ENCODE measurements at regions not wholly inside any gene's neighbourhood (a gene's known extent, or its start where the extent isn't known, plus 50 kb on each side); places are given as distances from the start of the nearest gene placed in this dataset.

- no TSS peak for BruUV-seq (replicated peaks)
- no peaks in the 10 kb centered on the region for H3K9me3 ChIP-seq
- Mint-ChIP-seq H3K27ac (ENCODE audit: unreplicated experiment) (no peak overlapping the region), H3K4me3 (ENCODE audit: unreplicated experiment) (no peak overlapping the region), H3K4me1 (ENCODE audit: low read depth, unreplicated experiment) (peaks cover 6% of the 10 kb centered on the region), H3K36me3 (ENCODE audit: insufficient read depth, unreplicated experiment) (no peaks in the 10 kb centered on the region), H3K27me3 (ENCODE audit: insufficient read depth, unreplicated experiment) (peaks cover under 1% of the 10 kb centered on the region), H3K9me3 (ENCODE audit: unreplicated experiment) (no peaks in the 10 kb centered on the region)
- H3K4me1 ChIP-seq = peaks cover 7% of the 10 kb centered on the region; the same call in 1 of the 2 replicates
- ChIA-PET POLR2A (no interaction called here), CTCF (no interaction called here)
- DNase-seq = no peak
- H3K4me3 ChIP-seq (ENCODE audit: low read depth, low read length) = no peak overlapping the region
- no peak for TF ChIP-seq CTCF (IDR thresholded peaks at IDR 0.05; ENCODE audit: insufficient read depth in 1 of 2, low read depth in 1 of 2, low read length in 1 of 2, severe bottlenecking in 1 of 2, unreplicated experiment in 1 of 2)
- no peaks in the 10 kb centered on the region for H3K27me3 ChIP-seq (replicated peaks; ENCODE audit: control insufficient read depth, insufficient read depth, low read length)
- H3K36me3 ChIP-seq (ENCODE audit: control insufficient read depth, insufficient read depth, low read length) = no peaks in the 10 kb centered on the region
- intact Hi-C loops (cut with micrococcal nuclease; ENCODE audit: unreplicated experiment) = no loop called here
Measured at GRCh38 chr16:16915771-16916170, 536.8 kb downstream of the NPIPA7 start.

GRCh38 chr16:16917191-16917785 is 538.3 kb downstream of the NPIPA7 start:
- Histone ChIP-seq H3K4me1 (peaks cover 7% of the 10 kb centered on the region; the same call in 1 of the 2 replicates), H3K4me3 (ENCODE audit: low read depth, low read length) (no peak overlapping the region), H3K27me3 (replicated peaks; ENCODE audit: control insufficient read depth, insufficient read depth, low read length) (no peaks in the 10 kb centered on the region), H3K9me3 (no peaks in the 10 kb centered on the region), H3K36me3 (ENCODE audit: control insufficient read depth, insufficient read depth, low read length) (no peaks in the 10 kb centered on the region)
- BruUV-seq (replicated peaks) = no TSS peak
- ChIA-PET CTCF (no interaction called here), POLR2A (no interaction called here)
- no peak for DNase-seq
- H3K27ac Mint-ChIP-seq (ENCODE audit: unreplicated experiment) = no peak overlapping the region
- H3K9me3 Mint-ChIP-seq (ENCODE audit: unreplicated experiment) = no peaks in the 10 kb centered on the region
- peaks cover 6% of the 10 kb centered on the region for H3K4me1 Mint-ChIP-seq (ENCODE audit: low read depth, unreplicated experiment)
- no peak overlapping the region for H3K4me3 Mint-ChIP-seq (ENCODE audit: unreplicated experiment)
- intact Hi-C loops (cut with micrococcal nuclease; ENCODE audit: unreplicated experiment) = no loop called here
- no peaks in the 10 kb centered on the region for H3K36me3 Mint-ChIP-seq (ENCODE audit: insufficient read depth, unreplicated experiment)
- H3K27me3 Mint-ChIP-seq (ENCODE audit: insufficient read depth, unreplicated experiment) = peaks cover 3% of the 10 kb centered on the region
- no peak for TF ChIP-seq CTCF (IDR thresholded peaks at IDR 0.05; ENCODE audit: insufficient read depth in 1 of 2, low read depth in 1 of 2, low read length in 1 of 2, severe bottlenecking in 1 of 2, unreplicated experiment in 1 of 2)

- Histone ChIP-seq H3K27me3 (replicated peaks; ENCODE audit: control insufficient read depth, insufficient read depth, low read length) (no peaks in the 10 kb centered on the region), H3K4me1 (peaks cover 7% of the 10 kb centered on the region; the same call in 1 of the 2 replicates), H3K9me3 (no peaks in the 10 kb centered on the region), H3K36me3 (ENCODE audit: control insufficient read depth, insufficient read depth, low read length) (no peaks in the 10 kb centered on the region), H3K4me3 (ENCODE audit: low read depth, low read length) (no peak overlapping the region)
- CTCF ChIA-PET = no interaction called here
- Mint-ChIP-seq H3K27ac (ENCODE audit: unreplicated experiment) (no peak overlapping the region), H3K9me3 (ENCODE audit: unreplicated experiment) (no peaks in the 10 kb centered on the region), H3K4me3 (ENCODE audit: unreplicated experiment) (no peak overlapping the region), H3K4me1 (ENCODE audit: low read depth, unreplicated experiment) (peaks cover 6% of the 10 kb centered on the region), H3K27me3 (ENCODE audit: insufficient read depth, unreplicated experiment) (peaks cover 6% of the 10 kb centered on the region), H3K36me3 (ENCODE audit: insufficient read depth, unreplicated experiment) (no peaks in the 10 kb centered on the region)
- no TSS peak for BruUV-seq (replicated peaks)
- TF ChIP-seq CTCF (IDR thresholded peaks at IDR 0.05; ENCODE audit: insufficient read depth in 1 of 2, low read depth in 1 of 2, low read length in 1 of 2, severe bottlenecking in 1 of 2, unreplicated experiment in 1 of 2) = no peak
- intact Hi-C loops (cut with micrococcal nuclease; ENCODE audit: unreplicated experiment) = no loop called here
- POLR2A ChIA-PET = no interaction called here
- no peak for DNase-seq
Measured at GRCh38 chr16:16923479-16923878, 544.5 kb downstream of the NPIPA7 start.
